Thyroid gland (tissue), 4 donors: ENCODE measurements at regions not wholly inside any gene's neighbourhood (a gene's known extent, or its start where the extent isn't known, plus 50 kb on each side); places are given as distances from the start of the nearest gene placed in this dataset.

ENCODE experiments used
- CTCF ChIP-seq, 6 experiments: fragments of 200-600 bp in 3 of 6; fragments of 450-650 bp in 3 of 6; sonication (generic) in 3 of 6; IDR thresholded peaks; one replicate each; pipeline ENCODE4 v1.5.1; 2016 to 2019; ENCODE audit warnings: antibody characterized with exemption in 6 of 6, mild to moderate bottlenecking in 2 of 6, inconsistent platforms in 1 of 6, moderate library complexity in 1 of 6
- POLR2A ChIP-seq, 2 donors: fragments of 450-650 bp; IDR thresholded peaks; one replicate each; pipeline ENCODE4 v1.6.1; 2017; ENCODE audit warnings: antibody characterized with exemption in 2 of 2, mild to moderate bottlenecking in 2 of 2, moderate library complexity in 1 of 2

GRCh38 chr11:92131289-92131865 lies 93.2 kb upstream of the FAT3 start:
- TF ChIP-seq CTCF (IDR thresholded peaks at IDR 0.05) (no peak), POLR2A (IDR thresholded peaks at IDR 0.05) (no peak)
